GM12875 (cell line): ENCODE measurements at regions not wholly inside any gene's neighbourhood (a gene's known extent, or its start where the extent isn't known, plus 50 kb on each side); places are given as distances from the start of the nearest gene placed in this dataset.

Experiments
- H3K4me3 ChIP-seq: one replicate; pipeline ENCODE4 v1.5.1; 2011; ENCODE audit warnings: low read depth, low read length, control low read depth
- CTCF ChIP-seq: IDR thresholded peaks from 2 replicates; pipeline ENCODE4 v1.5.1; 2011; ENCODE audit warnings: low read depth, mild to moderate bottlenecking, control low read depth, inconsistent platforms, low read length, moderate library complexity, borderline replicate concordance; ENCODE audit not compliant: insufficient read depth

- no peak overlapping the region for H3K4me3 ChIP-seq
- TF ChIP-seq CTCF = no peak
Observed at GRCh38 chr2:41644936-41645335, 402.9 kb upstream of the PKDCC start.

- no peak for TF ChIP-seq CTCF
- no peak overlapping the region for H3K4me3 ChIP-seq
Observed at GRCh38 chr2:41647468-41648050, 400.3 kb upstream of the PKDCC start.

- H3K4me3 ChIP-seq = no peak overlapping the region
- no peak for TF ChIP-seq CTCF
Observed at GRCh38 chr2:41657226-41657625, 390.6 kb upstream of the PKDCC start.

GRCh38 chr2:41659758-41660157 is 388.1 kb upstream of the PKDCC start:
- TF ChIP-seq CTCF = no peak
- H3K4me3 ChIP-seq = no peak overlapping the region

- H3K4me3 ChIP-seq = no peak overlapping the region
- no peak for TF ChIP-seq CTCF
Observed at GRCh38 chr2:41662461-41662860, 385.4 kb upstream of the PKDCC start.

- no peak for TF ChIP-seq CTCF
Observed at GRCh38 chr2:41663056-41663455, 384.8 kb upstream of the PKDCC start.

GRCh38 chr2:41668529-41668928 is 379.3 kb upstream of the PKDCC start:
- no peak for TF ChIP-seq CTCF
- no peak overlapping the region for H3K4me3 ChIP-seq

More at GRCh38 chr2:41663056-41663455, 384.8 kb upstream of the PKDCC start:
- no peak overlapping the region for H3K4me3 ChIP-seq
